NOMO-1 treated with dmso at 0.1 percent for 144 hours (cell line): ENCODE measurements at regions not wholly inside any gene's neighbourhood (a gene's known extent, or its start where the extent isn't known, plus 50 kb on each side); places are given as distances from the start of the nearest gene placed in this dataset.
"Not testable (repeated sequence)": the region's sequence is repeated elsewhere in the genome, so short reads cannot be mapped to it uniquely, and the experiment has no call there.

Experiments
- DNase-seq: peaks from one replicate; lab custom pipeline; 2025; ENCODE audit not compliant: unreplicated experiment; lab: John Stamatoyannopoulos, UW

DNA sequence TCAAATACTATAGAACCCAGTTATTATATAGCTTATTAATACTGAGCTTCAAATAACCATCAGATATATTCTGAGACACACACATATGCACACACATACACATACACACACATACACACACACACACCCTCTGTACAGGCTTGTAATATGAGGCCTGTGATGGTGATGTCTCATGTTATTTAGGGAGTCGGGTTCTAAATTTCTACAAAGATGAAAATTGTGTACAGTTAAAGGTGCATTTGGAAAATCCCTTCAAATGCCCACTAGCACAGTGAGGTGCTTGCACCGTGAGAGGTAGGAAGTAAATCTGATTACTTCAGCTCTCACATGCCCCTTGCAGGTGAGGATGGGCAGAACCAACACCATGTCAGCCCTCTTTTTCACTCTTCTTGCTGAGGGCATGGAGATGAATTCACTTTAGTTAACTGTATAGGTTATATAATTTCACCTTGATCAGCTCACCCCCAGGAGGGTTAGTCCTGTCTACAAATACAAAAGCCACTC, 294.5 kb upstream of the PROK2 start:
- no peak for DNase-seq

DNA sequence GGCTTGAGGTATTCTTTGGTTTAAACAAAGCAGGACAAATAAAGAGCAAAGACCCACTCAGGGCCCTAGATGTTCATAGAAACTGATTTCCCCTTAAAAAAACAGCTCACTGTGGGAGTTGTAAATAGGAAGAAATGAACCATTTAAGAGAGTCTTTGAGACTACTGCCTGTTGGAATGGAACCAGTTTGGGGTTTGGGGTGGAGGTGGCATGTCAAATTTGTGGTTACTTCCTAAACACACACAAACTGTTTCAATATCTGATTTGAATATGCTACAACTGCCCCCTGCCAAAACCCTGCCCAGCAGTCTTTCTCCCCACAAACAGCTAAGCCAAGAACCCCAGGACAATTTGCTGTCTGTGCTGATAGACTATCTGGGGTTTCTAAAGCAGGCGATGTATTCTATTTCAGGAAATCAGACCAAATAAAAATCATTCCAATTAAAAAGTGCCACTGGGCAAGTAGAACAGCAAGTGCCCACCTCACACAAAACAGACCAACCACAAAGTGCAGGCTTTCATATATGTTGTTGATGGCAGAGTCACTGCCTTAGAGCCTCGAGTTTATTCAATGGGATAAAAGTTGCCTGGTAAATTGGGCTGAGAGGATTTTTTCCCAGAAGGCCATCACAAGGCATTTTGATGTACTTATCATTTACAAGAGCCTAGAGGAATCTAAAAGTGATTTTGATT, 293.9 kb upstream of the PROK2 start:
- DNase-seq = no peak

DNA sequence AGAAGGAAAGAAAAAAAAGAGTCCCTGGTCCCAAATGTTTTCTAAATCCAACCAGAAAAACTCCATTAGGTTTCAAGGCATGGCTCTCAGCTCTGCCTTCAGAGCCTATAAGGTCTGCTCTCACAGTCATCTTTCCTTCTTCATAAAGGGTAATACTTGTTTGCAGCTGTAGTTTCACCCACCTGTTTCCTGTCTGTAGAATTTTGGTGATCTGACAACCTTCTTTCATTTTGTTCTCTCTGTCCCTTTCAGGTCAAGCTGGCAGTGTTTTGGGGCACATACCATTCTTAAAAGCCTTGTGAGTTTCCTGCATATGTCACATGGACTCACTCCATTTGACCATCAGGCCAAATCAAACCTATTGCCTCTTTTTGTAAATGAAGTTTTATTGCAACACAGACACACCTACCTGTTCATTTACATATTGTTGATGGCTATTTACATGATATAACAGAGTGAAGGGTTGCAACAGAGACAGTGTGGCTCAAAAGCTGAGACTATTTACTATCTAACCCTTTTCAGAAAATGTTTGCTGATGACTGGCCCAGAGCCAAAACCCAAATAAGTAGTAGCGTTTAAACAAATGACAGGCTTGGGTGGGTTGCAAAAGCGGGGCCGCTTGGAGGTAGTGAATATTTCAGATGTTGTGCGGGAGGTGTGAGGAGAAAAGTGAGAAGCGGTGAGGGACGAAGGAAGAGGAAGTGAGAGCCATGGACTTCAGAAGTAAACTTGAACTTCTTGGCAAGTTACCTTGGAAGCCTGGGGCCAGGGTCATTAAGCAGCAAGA, 292.7 kb upstream of the PROK2 start:
- DNase-seq = peak; percentile 49

DNA sequence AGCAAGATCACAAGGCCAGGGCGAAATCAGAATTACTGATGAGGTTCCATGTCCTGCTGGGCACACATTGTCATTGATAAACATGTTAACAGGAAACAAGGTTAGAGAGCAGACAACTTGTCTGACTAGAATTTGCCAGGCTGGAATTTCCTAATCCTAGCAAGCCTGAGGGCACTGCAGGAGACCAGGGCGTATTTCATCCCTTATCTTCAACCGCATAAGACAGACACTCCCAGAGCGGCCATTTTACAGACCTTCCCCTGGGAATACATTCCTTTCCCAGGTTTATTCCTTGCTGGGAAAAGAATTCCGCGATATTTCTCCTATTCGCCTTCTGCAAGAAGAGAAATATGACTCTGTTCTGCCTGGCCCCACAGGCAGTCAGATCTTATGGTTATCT, 290.9 kb upstream of the PROK2 start:
- not testable (repeated sequence) for DNase-seq

DNA sequence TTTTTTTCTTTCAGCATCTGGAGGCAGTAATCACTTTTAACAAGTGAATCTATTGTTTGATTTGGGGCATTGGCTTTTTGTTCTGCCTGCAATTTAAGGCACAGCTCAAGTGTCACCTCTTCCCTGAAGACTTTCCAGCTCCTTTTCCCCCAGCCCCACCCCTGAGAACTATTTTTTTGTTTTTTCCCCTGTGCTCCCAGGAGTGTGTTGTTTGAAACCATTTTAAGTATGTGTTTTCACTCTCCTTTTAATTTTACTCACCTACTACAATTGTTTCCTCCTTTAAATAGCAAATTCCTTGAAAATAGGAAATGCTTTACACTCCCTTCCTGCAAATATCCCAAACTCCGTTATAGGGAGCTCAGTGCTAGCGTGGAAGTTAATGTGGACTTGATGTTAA, 286.7 kb upstream of the PROK2 start:
- DNase-seq = no peak

DNA sequence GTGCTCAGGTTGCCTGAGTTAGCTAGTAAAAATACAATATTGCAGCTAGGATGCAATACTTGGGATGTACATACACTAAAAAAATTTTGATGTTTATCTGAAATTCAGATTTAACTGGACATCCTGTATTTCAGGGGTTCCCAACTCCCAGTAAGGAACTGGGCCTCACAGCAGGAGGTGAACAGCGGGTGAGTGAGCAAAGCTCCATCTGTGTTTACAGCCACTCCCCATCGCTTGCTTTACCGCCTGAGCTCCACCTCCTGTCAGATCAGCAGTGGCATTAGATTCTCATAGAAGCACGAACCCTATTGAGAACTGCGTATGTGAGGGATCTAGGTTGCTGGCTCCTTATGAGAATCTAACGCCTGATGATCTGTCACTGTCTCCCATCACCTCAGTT, 285.1 kb upstream of the PROK2 start:
- DNase-seq = no peak

DNA sequence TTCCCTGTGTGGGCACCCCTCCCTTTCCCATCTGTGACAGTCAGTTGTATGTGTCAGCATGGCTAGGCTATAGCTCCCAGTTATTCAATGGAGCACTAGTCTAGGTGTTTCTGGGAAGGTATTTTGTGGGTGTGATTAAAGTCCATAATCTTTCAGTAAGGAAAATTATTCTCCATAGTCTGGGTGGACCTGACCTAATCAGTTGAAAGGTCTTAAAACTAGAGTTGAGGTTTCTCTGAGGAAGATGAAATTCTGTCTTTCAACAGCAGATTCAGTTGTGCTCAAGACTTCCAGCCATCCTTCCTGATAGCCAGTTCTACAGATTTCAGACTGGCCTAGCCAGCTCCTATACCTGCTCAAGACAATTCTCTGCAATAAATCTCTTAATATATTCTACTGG, 284.6 kb upstream of the PROK2 start:
- DNase-seq = no peak

DNA sequence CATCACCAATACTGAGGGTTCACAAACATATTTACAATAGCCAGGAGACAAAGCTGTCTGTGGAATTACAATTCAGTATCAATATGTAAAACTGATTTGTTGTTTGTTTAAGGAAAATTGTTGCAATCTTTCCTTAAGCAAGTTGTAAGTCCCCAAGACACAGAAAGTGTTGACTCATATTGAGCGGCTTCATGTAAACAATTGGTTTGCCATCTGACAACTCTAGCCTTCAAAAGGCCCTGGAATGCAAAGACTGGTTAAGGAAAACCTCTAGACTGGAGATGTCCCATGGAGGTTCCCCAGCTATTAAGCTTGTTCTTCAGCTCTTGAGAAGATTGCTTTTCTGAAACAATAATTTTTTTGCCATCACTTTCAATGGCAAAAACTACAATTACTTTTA, 283.7 kb upstream of the PROK2 start:
- no peak for DNase-seq

DNA sequence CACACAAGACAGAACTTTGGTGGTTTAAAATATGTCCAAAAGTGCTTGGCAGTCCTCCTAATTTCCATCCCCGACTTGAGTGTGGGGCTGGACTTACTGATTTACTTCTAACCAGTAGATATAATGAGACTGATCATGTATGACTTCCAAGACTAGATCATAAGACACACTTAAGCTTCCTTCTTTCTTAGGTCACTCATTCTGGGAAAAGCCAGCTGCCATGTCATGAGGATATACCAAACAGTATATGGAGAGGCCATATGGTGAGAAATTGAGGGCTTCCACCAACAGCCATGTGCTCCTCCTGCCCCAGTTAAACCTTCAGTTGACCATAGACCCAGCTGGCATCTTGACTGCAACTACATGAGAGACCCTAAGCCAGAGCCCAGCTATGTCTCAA, 282.8 kb upstream of the PROK2 start:
- DNase-seq = no peak

DNA sequence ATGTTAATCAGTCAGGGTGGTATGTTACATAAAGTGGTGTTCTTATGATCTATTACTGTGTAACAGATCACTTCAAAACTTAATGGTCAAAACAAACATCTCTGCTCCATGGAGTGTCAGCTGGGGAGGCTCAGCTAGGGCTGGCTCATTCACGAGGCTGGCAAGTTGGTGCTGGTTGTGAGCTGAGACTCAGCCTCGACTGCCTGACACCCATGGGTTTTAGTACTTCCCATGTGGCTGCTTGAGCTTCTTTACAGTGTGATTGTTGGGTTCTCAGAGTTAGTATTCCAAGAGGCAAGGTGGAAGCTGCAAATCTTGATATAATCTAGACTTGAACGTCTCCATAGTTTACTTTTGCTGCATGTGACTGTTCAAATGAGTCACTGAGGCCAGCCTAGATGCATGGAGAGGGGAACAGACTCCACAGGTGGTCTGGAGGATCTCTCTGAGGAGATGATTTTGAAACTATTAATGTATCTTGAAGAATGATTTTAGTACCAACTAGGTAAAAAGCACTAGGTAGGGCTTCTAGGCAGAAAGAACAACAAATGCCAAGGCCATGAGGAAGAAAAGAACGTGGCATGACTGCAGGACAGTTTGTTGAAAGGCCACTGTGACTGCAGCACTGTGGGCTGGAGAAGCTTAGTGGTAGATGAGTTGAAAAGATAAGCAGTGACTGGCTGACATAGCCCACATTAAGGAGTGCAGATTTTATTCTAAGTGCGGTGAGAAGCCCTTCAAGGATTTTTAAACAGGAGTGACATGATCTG, 281.1 kb upstream of the PROK2 start:
- no peak for DNase-seq

DNA sequence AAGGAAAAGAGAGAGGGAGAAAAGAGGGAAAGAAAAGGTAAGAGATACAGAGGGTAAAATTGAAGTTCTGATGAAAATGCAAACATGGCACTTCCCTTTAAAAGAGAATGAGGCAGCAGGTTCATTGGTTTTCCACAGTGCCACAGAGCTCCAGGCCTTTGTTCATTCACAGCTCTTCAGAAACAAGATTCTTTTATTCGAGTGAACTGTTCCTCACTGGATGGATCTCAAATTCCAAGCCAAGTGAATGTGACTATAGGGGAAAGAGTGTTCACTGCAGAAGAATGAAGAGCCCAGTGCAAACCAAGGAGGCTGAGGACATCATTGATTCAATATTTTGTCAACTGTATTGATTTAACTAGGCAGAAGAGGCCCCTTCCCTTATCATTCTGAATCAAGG, 280.3 kb upstream of the PROK2 start:
- no peak for DNase-seq

DNA sequence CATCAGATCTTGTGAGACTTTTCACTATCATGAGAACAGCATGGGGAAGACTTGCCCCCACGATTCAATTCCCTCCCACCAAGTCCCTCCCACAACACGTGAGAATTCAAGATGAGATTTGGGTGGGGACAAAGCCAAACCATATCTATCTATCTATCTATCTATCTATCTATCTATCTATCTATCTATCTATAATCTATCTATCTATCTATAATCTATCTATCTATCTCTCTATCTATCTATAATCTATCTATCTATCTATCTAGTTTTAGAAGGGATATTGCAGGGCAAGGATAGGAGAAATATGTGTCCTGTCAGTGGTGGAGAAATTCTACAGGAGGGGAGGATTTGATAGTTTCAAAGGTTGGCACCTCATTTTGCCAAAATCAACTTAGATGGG, 279.8 kb upstream of the PROK2 start:
- DNase-seq = not testable (repeated sequence)

DNA sequence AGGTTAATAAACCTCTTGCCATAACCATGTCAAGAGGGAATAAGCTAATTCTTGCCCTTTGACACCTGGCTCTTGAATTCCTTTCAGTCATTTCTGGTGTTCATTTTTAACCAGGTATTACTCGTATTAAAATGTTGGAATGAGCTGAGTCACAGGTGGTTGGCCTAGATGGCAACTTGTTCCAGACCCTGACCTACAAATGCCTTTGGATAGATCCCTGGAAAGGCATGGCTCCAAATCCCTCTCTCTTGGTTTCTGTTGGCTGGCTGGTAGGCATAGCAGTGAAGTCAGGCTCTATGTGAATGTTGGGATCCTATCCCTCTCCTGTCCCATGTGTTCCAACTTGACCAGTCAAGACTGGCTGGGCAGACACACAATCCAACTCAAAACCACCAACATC, 277.1 kb upstream of the PROK2 start:
- DNase-seq = no peak

DNA sequence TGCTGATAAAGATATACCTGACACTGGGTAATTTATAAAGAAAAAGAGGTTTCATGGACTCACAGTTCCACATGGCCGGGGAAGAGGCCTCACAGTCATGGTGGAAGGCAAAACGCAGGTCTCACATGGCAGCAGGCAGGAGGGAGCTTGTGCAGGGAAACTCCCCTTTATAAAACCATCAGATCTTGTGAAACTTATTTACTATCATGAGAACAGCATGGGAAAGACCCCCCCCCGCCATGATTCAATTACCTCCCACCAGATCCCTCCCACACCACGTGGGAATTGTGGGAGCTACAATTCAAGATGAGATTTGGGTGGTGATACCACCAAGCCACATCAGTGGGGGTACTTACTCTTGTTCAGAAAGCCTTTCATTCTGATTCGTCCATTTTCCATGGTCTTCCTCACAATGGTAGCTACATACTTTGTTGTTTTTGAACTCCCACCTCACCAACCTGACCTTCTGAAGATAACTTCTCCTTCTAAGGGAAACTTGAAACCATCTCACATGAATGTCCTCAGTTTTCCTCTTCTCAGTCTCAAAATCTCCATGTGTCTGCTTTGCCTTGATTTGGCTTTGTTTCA, 275.6 kb upstream of the PROK2 start:
- no peak for DNase-seq

DNA sequence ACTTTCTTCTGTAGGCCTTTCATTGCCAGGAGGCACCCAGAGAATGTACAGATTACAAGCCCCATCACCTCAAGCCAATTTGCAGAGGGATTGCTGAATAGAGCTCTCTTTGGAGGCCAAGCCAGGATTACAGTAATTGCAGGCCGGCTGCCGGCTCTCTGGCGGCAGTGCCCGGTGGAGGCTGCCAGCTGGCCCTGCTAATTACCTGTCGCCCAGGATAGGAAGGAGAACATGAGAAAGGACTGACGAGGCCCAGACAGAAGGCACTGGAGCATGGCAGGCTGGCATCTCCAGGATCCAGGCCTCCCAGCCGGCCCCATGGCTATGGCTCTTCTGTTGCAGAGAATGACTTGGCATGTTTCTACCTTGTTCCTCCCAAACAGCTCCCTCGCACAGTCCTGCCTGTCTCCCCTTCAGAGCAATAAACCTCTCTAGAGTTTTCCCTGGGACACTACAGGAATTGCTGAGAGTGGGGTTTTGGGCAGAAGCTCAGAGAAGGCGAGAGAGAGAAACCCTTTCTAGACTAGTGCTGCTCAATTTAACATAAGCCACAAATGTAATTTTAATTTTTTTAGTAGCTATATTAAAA, 273.6 kb upstream of the PROK2 start:
- DNase-seq = no peak

DNA sequence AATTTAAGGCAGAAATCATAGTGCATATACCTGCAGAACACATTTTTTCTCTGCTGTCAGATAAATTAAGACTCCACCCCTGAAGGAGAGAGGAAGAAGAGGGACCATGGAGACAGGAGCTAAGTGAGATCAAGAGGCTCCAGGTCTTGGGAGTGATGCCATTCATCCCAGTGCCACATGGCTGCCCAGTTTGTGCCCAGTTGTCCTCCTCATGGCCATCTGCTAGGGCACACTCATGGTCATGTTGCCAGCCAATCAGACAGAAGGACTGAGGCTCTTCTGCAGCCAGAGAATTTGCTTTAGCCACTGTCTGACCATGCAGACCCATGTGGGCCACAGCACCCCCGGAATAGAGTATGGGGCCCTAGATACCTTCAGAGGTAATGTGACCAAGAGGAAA, 270.5 kb upstream of the PROK2 start:
- no peak for DNase-seq

DNA sequence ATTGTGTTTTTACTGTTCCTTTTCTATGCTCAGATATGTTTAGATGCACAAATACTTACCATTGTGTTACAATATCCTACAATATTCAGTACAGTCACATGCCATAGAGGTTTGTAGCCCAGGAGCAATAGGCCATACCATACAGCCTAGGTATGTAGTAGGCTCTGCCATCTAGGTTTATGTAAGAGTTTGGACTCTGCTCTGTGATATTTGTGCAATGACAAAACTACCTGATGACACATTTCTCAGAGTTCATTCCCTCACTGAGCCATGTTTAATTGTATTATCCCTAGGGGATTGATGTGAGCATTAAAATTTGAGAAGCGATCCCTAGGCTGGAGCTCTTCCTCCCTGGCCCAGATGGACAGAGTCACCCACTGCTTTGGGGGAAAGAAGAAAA, 270.0 kb upstream of the PROK2 start:
- no peak for DNase-seq

DNA sequence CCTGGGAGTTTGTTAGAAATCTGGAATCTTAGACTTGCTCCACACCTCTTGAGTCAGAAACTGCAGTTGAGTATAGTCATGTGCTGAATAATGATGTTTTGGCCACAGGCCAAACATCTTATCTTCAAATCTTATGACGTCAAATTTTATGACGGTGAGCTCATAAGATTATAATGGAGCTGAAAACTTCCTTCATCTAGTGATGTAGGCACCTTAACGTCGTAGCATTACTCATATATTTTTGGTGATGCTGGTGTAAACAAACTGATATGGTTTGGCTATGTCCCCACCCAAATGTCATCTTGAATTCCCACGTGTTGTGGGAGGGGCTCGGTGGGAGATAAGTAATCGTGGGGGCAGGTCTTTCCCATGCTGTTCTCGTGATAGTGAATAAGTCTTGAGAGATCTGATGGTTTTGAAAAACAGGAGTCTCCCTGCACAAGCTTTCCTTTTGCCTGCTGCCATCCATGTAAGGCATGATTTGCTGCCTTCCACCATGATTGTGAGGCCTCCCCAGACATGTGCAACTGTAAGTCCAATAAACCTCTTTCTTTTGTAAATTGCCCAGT, 268.0 kb upstream of the PROK2 start:
- no peak for DNase-seq

DNA sequence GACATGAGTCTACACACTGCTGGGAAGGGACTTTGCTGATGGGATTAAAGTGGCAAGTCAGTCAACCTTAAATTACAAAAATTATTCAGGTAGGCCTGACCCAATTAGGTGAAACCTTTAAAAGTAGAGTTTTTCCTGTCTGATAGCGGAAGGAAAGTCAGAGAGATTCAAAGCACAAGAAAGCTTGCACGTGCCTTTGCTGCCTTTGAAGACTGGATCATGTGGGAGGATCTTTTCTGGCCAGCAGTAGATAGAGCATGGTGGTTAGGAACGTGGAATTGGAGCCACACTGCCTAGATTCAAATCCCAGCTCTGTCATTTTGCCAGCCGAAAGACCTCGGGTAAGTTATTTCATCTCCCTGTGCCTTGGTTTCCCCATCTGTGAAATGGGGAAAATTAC, 265.8 kb upstream of the PROK2 start:
- DNase-seq = no peak

DNA sequence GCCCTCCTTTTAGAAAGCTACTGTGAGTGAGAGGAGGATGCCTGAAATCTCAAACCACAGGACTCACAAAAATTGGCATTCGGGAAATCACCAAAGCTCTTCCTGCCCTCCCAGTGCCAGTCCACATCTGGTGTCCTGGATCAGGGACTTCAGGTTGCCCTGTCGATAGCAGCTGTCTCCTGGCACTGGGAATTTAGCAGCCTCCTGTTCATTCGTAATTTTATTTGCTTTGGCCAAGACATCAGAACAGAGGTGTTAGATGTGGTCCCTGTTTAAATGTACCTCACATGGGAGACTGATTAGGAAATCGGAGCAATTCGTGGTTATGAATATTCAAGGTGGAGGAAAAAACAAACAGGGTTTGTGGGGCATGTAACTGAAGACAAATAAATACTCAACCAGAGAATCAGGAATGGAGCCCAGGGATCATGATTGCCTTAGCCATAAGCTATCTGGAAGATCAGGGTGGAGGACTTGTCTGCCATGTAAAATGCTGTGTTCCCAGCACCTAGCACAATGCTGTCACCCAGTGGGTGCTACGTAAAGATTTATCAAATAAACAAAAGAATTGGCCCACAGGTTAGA, 265.2 kb upstream of the PROK2 start:
- DNase-seq = no peak
